SU-DHL-6 (cell line): ENCODE measurements at regions not wholly inside any gene's neighbourhood (a gene's known extent, or its start where the extent isn't known, plus 50 kb on each side); places are given as distances from the start of the nearest gene placed in this dataset.

Experiments
- H2AFZ ChIP-seq: fragments of 200-600 bp; sonication (generic); 2 replicates; pipeline ENCODE4 v1.6.1; 2014; ENCODE audit warnings: low read depth, mild to moderate bottlenecking, moderate library complexity, mixed read lengths, antibody characterized with exemption, low read length; ENCODE audit not compliant: severe bottlenecking
- H3F3A ChIP-seq: fragments of 200-600 bp; shearing (Covaris generic); 2 replicates; pipeline ENCODE4 v1.6.0; 2016; ENCODE audit warnings: antibody characterized with exemption, mild to moderate bottlenecking; ENCODE audit not compliant: insufficient read depth
- H3K27ac ChIP-seq: fragments of 200-600 bp; sonication (generic); 2 replicates; pipeline ENCODE4 v1.5.1; 2016; ENCODE audit warnings: low read depth, mild to moderate bottlenecking, low read length, moderate library complexity, mixed read lengths
- H3K27me3 ChIP-seq: fragments of 200-600 bp; sonication (generic), shearing (Covaris generic); 2 replicates; pipeline ENCODE4 v1.6.0; 2014; ENCODE audit warnings: mild to moderate bottlenecking, low read length
- H3K36me3 ChIP-seq: fragments of 200-600 bp; sonication (generic); 2 replicates; pipeline ENCODE4 v1.6.1; 2014; ENCODE audit warnings: mild to moderate bottlenecking, low read length, mixed read lengths
- H3K4me2 ChIP-seq: fragments of 300-600, 200-600 bp; shearing (Covaris generic), sonication (generic); 2 replicates; pipeline ENCODE4 v1.6.0; 2014; ENCODE audit warnings: low read length, low read depth, mild to moderate bottlenecking; ENCODE audit not compliant: poor library complexity, severe bottlenecking
- H3K4me3 ChIP-seq: fragments of 200-600 bp; sonication (generic); 2 replicates; pipeline ENCODE4 v1.5.1; 2014; ENCODE audit warnings: antibody characterized with exemption, low read length, mild to moderate bottlenecking, mixed read lengths; ENCODE audit not compliant: insufficient read depth, poor library complexity, severe bottlenecking
- H3K79me2 ChIP-seq: fragments of 200-600 bp; sonication (generic); 2 replicates; pipeline ENCODE4 v1.6.1; 2014; ENCODE audit warnings: mild to moderate bottlenecking, low read length, moderate library complexity; ENCODE audit not compliant: insufficient read depth
- H3K9ac ChIP-seq: fragments of 200-600 bp; sonication (generic); 2 replicates; pipeline ENCODE4 v1.7.0; 2014; ENCODE audit warnings: mild to moderate bottlenecking, low read length
- H3K9me2 ChIP-seq: fragments of 200-600 bp; sonication (generic); replicated peaks from 2 replicates; pipeline ENCODE4 v1.6.1; 2014; ENCODE audit warnings: low read length; ENCODE audit not compliant: insufficient read depth
- H3K9me3 ChIP-seq: fragments of 200-600 bp; sonication (generic); 2 replicates; pipeline ENCODE4 v1.6.1; 2014; ENCODE audit warnings: low read length, mixed read lengths; ENCODE audit not compliant: insufficient read depth
- H4K20me1 ChIP-seq: fragments of 200-600 bp; sonication (generic); 2 replicates; pipeline ENCODE4 v1.6.1; 2014; ENCODE audit warnings: low read depth, mild to moderate bottlenecking, antibody characterized with exemption, low read length, moderate library complexity, mixed read lengths
- EZH2phosphoT487 ChIP-seq: fragments of 200-600 bp; sonication (generic), shearing (Covaris generic); conservative IDR thresholded peaks from 2 replicates; pipeline ENCODE4 v1.6.1; 2018; ENCODE audit warnings: mild to moderate bottlenecking, antibody characterized with exemption, low read length, moderate library complexity, mixed read lengths
- TF ChIP-seq, protein P1 (sequence below): fragments of 200-600 bp; sonication (generic); IDR thresholded peaks from one replicate; pipeline ENCODE4 v1.5.1; 2017; ENCODE audit warnings: antibody characterized with exemption, mild to moderate bottlenecking, low read length, moderate library complexity; ENCODE audit not compliant: insufficient read depth, poor library complexity, severe bottlenecking

DNA sequence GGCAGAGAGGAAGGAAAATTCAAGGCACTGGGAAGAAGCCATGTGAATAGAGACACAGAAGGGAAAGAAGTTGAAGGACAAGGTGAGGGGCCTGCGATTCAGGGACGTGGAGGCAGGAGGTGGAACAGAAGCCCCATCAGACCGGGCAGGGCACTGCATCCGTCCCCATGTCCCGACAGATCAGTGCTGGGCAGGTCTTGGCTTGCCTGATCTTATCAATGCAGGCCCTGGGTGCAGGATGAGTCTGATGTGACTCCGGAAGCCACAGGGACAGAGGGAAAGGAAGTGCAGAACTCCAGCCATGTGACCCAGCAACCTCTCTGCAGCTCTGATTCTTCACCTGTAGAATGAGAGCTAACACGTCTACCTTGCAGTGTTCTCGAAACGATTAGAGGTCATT lies 136.2 kb upstream of the CTBP2 start:
- Histone ChIP-seq H3K9ac (no peak overlapping the region), H3K9me3 (no peaks in the 10 kb centered on the region), H3K4me3 (no peak overlapping the region), H3K79me2 (no peaks in the 10 kb centered on the region), H3K27me3 (no peaks in the 10 kb centered on the region), H3K27ac (no peak overlapping the region), H3K4me2 (no peak overlapping the region), H4K20me1 (no peaks in the 10 kb centered on the region), H2AFZ (no peak overlapping the region), H3K36me3 (no peaks in the 10 kb centered on the region), H3K9me2 (no peaks in the 10 kb centered on the region), H3F3A (no peaks in the 10 kb centered on the region)
- no peak for TF ChIP-seq EZH2phosphoT487
- TF ChIP-seq, protein P1, sequence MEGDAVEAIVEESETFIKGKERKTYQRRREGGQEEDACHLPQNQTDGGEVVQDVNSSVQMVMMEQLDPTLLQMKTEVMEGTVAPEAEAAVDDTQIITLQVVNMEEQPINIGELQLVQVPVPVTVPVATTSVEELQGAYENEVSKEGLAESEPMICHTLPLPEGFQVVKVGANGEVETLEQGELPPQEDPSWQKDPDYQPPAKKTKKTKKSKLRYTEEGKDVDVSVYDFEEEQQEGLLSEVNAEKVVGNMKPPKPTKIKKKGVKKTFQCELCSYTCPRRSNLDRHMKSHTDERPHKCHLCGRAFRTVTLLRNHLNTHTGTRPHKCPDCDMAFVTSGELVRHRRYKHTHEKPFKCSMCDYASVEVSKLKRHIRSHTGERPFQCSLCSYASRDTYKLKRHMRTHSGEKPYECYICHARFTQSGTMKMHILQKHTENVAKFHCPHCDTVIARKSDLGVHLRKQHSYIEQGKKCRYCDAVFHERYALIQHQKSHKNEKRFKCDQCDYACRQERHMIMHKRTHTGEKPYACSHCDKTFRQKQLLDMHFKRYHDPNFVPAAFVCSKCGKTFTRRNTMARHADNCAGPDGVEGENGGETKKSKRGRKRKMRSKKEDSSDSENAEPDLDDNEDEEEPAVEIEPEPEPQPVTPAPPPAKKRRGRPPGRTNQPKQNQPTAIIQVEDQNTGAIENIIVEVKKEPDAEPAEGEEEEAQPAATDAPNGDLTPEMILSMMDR, result no peak

DNA sequence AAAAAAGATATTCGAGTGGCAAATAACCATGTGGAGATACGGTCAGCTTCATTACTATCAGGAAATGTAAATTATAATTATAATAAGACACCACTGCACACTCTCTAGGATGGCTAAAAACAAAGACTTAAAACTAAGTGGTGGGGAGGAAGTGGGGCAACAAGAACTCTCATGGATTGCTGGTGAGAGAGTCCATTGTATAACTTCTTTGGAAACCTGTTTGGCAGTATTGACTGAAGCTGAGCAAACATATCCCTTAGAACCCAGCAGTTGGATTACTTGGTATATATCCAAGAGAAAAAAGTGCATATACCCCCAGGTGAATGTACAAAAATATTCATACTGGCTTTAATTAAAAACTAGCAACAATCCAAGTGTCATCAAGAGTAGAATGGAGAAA lies 133.7 kb upstream of the CTBP2 start:
- H3K27me3 ChIP-seq, result no peaks in the 10 kb centered on the region
- no peaks in the 10 kb centered on the region for H3K9me3 ChIP-seq
- H3K4me2 ChIP-seq, result no peak overlapping the region
- no peaks in the 10 kb centered on the region for H3K79me2 ChIP-seq
- no peak overlapping the region for H3K9ac ChIP-seq
- H3K9me2 ChIP-seq, result no peaks in the 10 kb centered on the region
- H3F3A ChIP-seq, result no peaks in the 10 kb centered on the region
- H3K4me3 ChIP-seq, result no peak overlapping the region
- H3K36me3 ChIP-seq, result no peaks in the 10 kb centered on the region
- no peak overlapping the region for H3K27ac ChIP-seq
- no peaks in the 10 kb centered on the region for H4K20me1 ChIP-seq
- TF ChIP-seq, protein P1, result no peak
- no peak for TF ChIP-seq EZH2phosphoT487
- H2AFZ ChIP-seq, result no peak overlapping the region

DNA sequence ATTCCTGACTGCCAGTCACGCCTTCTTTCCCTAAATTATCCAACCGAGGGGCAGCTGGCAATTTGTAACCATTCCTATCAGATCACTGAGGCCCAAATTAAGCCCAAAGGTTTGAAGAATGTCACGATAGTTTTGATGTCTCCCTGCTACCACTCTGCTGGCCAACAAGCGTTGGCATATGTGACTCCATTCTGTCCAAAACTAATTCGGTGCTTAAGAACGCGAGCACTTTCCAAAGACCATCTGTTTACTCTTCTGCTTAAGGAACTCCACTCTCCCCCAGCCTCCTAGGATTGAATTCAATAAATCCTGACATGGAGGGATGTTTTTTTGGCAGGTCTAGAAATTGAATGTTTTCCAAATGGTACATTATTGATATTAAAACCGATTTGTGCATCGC lies 131.5 kb upstream of the CTBP2 start:
- H3K27ac ChIP-seq, result no peak overlapping the region
- H3K9me3 ChIP-seq, result no peaks in the 10 kb centered on the region
- no peaks in the 10 kb centered on the region for H3F3A ChIP-seq
- no peaks in the 10 kb centered on the region for H3K27me3 ChIP-seq
- no peaks in the 10 kb centered on the region for H3K36me3 ChIP-seq
- H3K9me2 ChIP-seq, result no peaks in the 10 kb centered on the region
- TF ChIP-seq, protein P1, result no peak
- no peak for TF ChIP-seq EZH2phosphoT487
- H3K4me3 ChIP-seq, result no peak overlapping the region
- no peak overlapping the region for H3K9ac ChIP-seq
- no peaks in the 10 kb centered on the region for H3K79me2 ChIP-seq
- no peak overlapping the region for H2AFZ ChIP-seq
- no peaks in the 10 kb centered on the region for H4K20me1 ChIP-seq
- H3K4me2 ChIP-seq, result no peak overlapping the region

DNA sequence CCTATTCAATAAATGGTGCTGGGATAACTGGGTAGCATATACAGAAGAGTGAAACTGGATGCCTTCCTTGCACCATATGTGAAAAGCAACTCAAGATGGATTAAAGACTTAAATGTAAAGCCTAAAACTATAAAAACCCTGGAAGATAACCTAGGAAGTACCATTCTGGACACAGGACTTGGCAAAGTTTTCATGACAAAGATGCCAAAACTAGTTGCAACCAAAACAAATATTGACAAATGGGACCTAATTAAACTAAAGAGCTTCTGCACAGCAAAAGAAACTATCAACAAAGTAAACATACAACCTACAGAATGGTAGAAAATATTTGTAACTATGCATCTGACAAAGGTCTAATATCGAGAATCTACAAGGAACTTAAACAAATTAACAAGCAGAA lies 129.1 kb upstream of the CTBP2 start:
- Histone ChIP-seq H3K4me2 (no peak overlapping the region), H4K20me1 (no peaks in the 10 kb centered on the region), H3K79me2 (no peaks in the 10 kb centered on the region)

More for the DNA sequence above, 129.1 kb upstream of the CTBP2 start:
- Histone ChIP-seq H3K27ac (no peak overlapping the region), H3K27me3 (no peaks in the 10 kb centered on the region), H3F3A (no peaks in the 10 kb centered on the region), H2AFZ (no peak overlapping the region), H3K4me3 (no peak overlapping the region), H3K9me2 (no peaks in the 10 kb centered on the region), H3K9ac (no peak overlapping the region), H3K36me3 (no peaks in the 10 kb centered on the region), H3K9me3 (no peaks in the 10 kb centered on the region)
- no peak for TF ChIP-seq EZH2phosphoT487
- TF ChIP-seq, protein P1, result no peak
